Loucy (cell line): ENCODE measurements at regions not wholly inside any gene's neighbourhood (a gene's known extent, or its start where the extent isn't known, plus 50 kb on each side); places are given as distances from the start of the nearest gene placed in this dataset.

Experiments
- EZH2phosphoT487 ChIP-seq: fragments of 200-600 bp; IDR thresholded peaks from 2 replicates; pipeline ENCODE4 v1.6.1; 2018; ENCODE audit warnings: antibody characterized with exemption, mild to moderate bottlenecking, moderate library complexity, borderline replicate concordance
- TF ChIP-seq, protein P1 (sequence below): fragments of 200-600 bp; sonication (generic); conservative IDR thresholded peaks from 2 replicates; pipeline ENCODE4 v1.5.1; 2014; ENCODE audit warnings: mild to moderate bottlenecking, antibody characterized with exemption, low read length

DNA sequence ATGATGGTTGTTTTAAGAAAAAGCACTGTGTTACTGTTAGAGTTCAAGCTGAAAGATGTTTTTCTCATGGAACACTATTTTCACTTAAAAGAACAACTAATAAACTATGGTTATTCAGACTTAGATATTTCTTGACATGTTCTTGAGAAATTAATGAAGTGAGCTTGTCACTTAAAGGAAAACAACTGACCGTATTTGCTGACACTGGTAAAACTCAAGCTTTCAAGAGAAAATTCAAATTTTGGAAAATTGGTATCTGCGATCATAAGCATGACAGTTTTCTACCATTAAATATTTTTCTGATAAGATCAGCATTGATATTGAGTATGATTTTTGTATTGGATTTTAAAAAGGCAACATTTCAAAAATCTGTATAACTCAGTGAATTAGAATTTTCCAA is 549.5 kb upstream of the ACTRT1 start:
- TF ChIP-seq, protein P1, sequence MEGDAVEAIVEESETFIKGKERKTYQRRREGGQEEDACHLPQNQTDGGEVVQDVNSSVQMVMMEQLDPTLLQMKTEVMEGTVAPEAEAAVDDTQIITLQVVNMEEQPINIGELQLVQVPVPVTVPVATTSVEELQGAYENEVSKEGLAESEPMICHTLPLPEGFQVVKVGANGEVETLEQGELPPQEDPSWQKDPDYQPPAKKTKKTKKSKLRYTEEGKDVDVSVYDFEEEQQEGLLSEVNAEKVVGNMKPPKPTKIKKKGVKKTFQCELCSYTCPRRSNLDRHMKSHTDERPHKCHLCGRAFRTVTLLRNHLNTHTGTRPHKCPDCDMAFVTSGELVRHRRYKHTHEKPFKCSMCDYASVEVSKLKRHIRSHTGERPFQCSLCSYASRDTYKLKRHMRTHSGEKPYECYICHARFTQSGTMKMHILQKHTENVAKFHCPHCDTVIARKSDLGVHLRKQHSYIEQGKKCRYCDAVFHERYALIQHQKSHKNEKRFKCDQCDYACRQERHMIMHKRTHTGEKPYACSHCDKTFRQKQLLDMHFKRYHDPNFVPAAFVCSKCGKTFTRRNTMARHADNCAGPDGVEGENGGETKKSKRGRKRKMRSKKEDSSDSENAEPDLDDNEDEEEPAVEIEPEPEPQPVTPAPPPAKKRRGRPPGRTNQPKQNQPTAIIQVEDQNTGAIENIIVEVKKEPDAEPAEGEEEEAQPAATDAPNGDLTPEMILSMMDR = no peak
- no peak for TF ChIP-seq EZH2phosphoT487
